Stimulated activated CD8-positive, alpha-beta memory T cell treated with anti-CD3 and anti-CD28 coated beads, Interleukin-4, amount 100 ng/mL, for 4 hours (primary cell): ENCODE measurements at regions not wholly inside any gene's neighbourhood (a gene's known extent, or its start where the extent isn't known, plus 50 kb on each side); places are given as distances from the start of the nearest gene placed in this dataset.
"Not testable (repeated sequence)": the region's sequence is repeated elsewhere in the genome, so short reads cannot be mapped to it uniquely, and the experiment has no call there.

Source experiments
- DNase-seq, 2 donors: peaks; one replicate each; pipeline ENCODE4 v3.0.0-alpha.2; 2020; ENCODE audit warnings: low read depth in 2 of 2, low spot score in 1 of 2

GRCh38 chr5:163569284-163569683 lies 63.9 kb downstream of the MAT2B start:
- no peak for DNase-seq

- no peak for DNase-seq
Measured at GRCh38 chr5:163571744-163572143, 66.3 kb downstream of the MAT2B start.

GRCh38 chr5:163574472-163575440 lies 69.3 kb downstream of the MAT2B start:
- no peak for DNase-seq

- DNase-seq = no peak
Measured at GRCh38 chr5:163578652-163579051, 73.2 kb downstream of the MAT2B start.

GRCh38 chr5:163579729-163580128 lies 74.3 kb downstream of the MAT2B start:
- DNase-seq = no peak

- DNase-seq = no peak
Measured at GRCh38 chr5:163580516-163580915, 75.1 kb downstream of the MAT2B start.

GRCh38 chr5:163583491-163584153 lies 78.2 kb downstream of the MAT2B start:
- DNase-seq = not testable (repeated sequence)

- no peak for DNase-seq
Measured at GRCh38 chr5:163585206-163585605, 79.8 kb downstream of the MAT2B start.

GRCh38 chr5:163586531-163586956 lies 81.1 kb downstream of the MAT2B start:
- DNase-seq = no peak

GRCh38 chr5:163594951-163595350 lies 89.5 kb downstream of the MAT2B start:
- DNase-seq = no peak

- DNase-seq = no peak
Measured at GRCh38 chr5:163595932-163596607, 90.7 kb downstream of the MAT2B start.

GRCh38 chr5:163596608-163597315 lies 91.3 kb downstream of the MAT2B start:
- no peak for DNase-seq

GRCh38 chr5:163604013-163604412 lies 98.6 kb downstream of the MAT2B start:
- DNase-seq = no peak

GRCh38 chr5:163607256-163607655 lies 101.8 kb downstream of the MAT2B start:
- DNase-seq = no peak

- no peak for DNase-seq
Measured at GRCh38 chr5:163608621-163609020, 103.2 kb downstream of the MAT2B start.

- DNase-seq = no peak
Measured at GRCh38 chr5:163609910-163610309, 104.5 kb downstream of the MAT2B start.

- DNase-seq = no peak
Measured at GRCh38 chr5:163612358-163613149, 107.1 kb downstream of the MAT2B start.

GRCh38 chr5:163613150-163613442 lies 107.7 kb downstream of the MAT2B start:
- no peak for DNase-seq

GRCh38 chr5:163614787-163615186 lies 109.4 kb downstream of the MAT2B start:
- DNase-seq = no peak

- DNase-seq = no peak
Measured at GRCh38 chr5:163619273-163619934, 114.0 kb downstream of the MAT2B start.
